Ishikawa (cell line): ENCODE measurements at regions not wholly inside any gene's neighbourhood (a gene's known extent, or its start where the extent isn't known, plus 50 kb on each side); places are given as distances from the start of the nearest gene placed in this dataset.

ENCODE experiments used
- CEBPB ChIP-seq: IDR thresholded peaks from 2 replicates; pipeline ENCODE4 v1.6.1; 2012
- CREB1 ChIP-seq: IDR thresholded peaks from 2 replicates; pipeline ENCODE4 v1.6.1; 2012; ENCODE audit warnings: low read depth
- EGR1 ChIP-seq: IDR thresholded peaks from 2 replicates; pipeline ENCODE4 v1.6.1; 2012
- EP300 ChIP-seq: IDR thresholded peaks from 2 replicates; pipeline ENCODE4 v1.6.1; 2012; ENCODE audit warnings: borderline replicate concordance
- RAD21 ChIP-seq: IDR thresholded peaks from 2 replicates; pipeline ENCODE4 v1.6.1; 2012; ENCODE audit warnings: low read depth
- TEAD4 ChIP-seq: IDR thresholded peaks from 2 replicates; pipeline ENCODE4 v1.6.1; 2012
- YY1 ChIP-seq: IDR thresholded peaks from 2 replicates; pipeline ENCODE4 v1.6.1; 2012; ENCODE audit warnings: low read depth
- ZBTB7A ChIP-seq: IDR thresholded peaks from 2 replicates; pipeline ENCODE4 v1.6.1; 2012; ENCODE audit warnings: low read depth

DNA sequence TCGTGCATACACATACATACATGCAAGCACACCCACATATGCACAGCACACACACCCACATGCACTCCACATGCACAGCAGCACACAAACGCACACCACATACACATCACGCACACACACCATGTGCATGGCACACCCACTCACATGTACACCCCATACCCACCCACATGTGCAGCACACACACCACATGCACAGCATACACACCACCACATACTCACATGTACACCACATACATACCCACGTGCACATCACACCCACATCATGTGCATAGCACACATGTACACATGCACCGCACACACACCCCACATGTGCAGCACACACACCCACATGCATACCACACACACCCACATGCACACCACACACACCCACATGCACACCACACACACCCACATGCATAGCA, 132.0 kb upstream of the RGPD4 start:
- TF ChIP-seq RAD21 (no peak), ZBTB7A (no peak), EP300 (no peak), CEBPB (no peak), EGR1 (no peak), CREB1 (no peak), YY1 (no peak), TEAD4 (no peak)
